AG08395 (cell line): ENCODE measurements at regions not wholly inside any gene's neighbourhood (a gene's known extent, or its start where the extent isn't known, plus 50 kb on each side); places are given as distances from the start of the nearest gene placed in this dataset.

ENCODE experiments used
- DNase-seq: peaks from one replicate; pipeline ENCODE4 v3.0.0; 2012; ENCODE audit warnings: mixed read lengths, low spot score

DNA sequence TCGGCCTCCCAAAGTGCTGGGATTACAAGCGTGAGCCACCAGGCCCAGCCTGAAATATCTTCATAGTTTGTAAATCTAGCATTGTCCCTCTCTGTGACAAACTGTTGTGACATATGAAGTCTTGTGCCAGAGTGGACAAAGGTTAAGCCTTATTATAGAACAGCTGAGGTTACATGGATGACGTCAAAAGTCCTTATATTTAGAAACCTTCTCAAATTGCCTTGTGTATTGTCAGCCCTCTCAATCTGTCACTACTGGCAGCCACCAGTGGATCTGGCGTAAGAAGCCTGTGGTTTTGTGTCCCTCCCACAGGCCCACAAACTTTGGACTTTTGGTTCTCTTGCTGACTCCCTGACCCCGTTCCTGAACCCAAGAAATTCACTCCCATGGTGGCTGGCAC is 79.4 kb upstream of the CCDC112 start:
- no peak for DNase-seq

DNA sequence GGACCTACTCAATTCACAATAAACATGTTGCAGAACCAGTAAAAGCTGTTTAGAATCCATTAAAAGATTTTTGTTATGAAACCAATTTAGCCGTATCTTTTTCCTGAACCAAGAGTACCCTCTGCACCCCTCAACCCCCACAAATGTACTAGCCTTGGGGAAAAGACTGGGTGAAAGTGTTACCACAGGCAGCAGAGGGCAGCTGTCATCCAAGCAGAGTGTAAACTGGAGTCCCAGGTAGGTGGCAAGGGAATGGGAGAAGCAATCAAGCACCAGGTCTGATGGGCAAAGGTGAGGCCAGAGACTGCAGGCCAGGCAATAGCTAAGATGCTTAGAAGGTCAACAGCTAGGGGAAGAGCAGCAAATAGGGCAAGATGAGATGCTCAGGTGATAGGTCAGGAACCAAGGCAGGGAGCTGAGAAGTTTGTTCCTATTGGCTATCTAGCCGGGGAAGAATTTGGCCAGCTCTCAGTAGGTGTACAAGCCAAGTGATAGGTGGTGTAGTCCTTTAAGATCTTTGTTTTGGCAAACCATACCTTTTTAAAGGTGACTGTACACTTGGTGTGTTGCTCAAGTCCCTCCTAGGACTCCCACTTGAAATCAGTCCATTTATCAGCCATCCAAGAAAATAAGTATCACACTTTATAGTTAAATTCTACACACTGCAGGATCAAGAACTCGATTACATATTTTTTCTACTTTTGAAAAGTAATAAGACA is 77.8 kb upstream of the CCDC112 start:
- DNase-seq, result no peak

DNA sequence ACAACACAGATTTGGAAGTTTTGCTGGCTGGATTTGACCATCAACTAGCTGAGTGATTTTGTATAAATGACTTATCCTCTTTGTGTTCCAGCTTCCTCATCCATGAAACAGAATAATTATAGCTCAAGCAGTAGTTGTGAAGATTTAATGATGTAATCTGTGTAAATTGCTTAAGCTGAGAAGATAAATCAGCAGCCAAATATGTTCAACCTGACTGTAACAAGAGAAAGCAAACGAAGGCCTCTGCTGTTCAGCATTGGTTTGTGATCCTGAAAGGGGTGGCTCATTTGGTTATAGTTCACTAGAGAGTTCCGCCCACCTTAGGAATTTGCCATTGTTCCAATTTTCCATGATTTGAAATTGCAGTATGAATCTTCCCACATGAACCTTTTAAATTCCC is 75.7 kb upstream of the CCDC112 start:
- peak; percentile 41 for DNase-seq

DNA sequence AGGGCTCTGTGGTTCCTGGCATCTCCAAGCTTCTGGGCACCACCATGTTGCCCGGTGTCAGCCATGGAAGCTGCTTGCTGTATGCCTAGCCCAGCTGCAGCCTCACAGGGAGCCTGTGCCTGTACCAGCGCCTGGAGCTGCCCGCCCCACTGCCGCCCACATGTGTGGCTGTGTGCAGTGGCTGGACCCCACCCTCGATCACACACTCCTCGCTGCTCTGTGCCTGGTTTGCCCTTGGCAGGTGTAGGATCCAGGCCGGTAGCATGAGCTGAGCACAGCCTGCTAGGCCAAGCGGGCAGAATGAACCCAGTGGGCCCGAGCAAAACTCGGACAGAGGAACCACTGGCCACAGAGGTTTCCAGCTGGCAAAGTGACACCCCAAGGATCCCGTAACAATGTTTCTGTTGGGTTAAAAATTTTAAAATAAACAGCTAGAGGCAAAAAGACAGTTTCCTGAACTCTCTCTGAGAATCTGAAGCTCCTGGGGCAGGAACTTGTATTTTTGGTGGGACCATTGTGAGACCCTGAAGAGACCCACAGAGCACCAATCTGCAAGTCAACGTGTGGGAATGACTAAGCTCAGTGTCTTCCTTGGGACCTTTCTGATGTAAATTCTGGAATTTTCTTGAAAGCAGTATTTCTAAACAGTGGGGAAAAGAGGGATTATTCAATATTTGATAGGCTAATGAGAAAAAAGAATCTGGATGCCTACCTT is 73.1 kb upstream of the CCDC112 start:
- no peak for DNase-seq

DNA sequence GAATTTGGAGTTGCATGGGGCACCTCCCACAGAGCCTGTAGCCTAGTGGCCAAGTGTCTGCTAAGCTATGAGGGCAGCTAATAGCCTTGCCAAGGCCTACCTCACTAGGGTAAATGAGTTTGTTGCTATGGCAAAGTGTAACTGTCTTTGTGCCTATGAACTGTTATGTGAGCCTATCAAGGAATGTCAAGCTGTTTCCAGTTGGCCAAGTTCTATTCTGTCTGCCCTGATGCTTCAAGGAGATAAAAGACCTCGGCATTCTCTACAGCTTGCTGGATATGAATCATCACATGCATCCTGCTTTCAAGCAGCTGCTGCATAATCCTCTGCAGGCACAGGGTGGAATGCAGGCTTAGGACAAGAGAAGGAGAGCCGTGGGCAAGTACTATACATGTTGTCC is 69.8 kb upstream of the CCDC112 start:
- peak; percentile 92 for DNase-seq

DNA sequence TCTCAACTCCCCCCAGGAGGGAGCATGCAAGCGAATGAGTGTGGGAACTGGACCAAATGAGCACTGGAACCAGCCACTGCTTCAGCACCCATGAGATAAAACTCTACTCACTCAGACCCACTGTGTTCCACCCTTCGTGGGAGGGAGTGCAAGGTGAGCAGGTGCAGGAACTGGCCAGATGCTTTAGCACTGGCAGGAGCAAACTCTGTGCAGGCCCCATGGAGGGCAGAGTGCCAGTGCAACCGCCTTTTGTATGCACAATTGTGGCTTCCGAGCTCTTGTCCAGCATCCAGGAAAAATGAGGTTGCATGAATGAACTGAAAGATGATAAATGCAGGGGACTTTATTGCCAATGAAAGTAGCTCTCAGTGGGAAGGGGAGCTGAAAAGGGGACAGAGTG is 67.4 kb upstream of the CCDC112 start:
- no peak for DNase-seq

DNA sequence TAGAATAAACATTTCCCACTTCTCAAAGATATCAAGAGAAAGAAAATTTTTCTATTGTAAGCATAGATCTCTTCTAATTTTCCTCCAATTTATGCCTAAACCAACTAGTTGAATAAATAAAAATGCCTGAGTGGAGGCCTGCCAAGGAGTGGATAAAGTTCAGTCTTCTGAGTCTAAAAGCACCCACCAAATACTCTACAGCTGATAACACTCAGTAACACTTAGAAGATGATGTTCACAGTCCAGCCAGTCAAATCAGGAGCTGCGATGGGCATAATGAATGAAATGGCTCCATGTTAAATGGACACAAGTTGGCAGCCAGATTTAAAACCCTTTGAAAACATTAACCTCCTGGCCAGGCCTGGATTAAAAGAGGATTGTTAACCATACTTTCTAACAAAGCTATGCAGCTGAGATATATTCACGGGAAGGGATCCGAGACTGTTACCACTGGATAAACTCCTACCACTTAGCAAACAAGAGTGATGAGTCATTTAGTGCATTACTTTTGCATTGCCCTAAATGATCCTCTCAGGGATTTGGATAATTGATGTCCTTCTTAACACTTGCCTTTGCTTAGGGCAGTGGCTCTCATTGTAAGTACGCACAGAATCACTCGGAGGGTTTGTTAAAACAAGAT is 63.7 kb upstream of the CCDC112 start:
- no peak for DNase-seq

DNA sequence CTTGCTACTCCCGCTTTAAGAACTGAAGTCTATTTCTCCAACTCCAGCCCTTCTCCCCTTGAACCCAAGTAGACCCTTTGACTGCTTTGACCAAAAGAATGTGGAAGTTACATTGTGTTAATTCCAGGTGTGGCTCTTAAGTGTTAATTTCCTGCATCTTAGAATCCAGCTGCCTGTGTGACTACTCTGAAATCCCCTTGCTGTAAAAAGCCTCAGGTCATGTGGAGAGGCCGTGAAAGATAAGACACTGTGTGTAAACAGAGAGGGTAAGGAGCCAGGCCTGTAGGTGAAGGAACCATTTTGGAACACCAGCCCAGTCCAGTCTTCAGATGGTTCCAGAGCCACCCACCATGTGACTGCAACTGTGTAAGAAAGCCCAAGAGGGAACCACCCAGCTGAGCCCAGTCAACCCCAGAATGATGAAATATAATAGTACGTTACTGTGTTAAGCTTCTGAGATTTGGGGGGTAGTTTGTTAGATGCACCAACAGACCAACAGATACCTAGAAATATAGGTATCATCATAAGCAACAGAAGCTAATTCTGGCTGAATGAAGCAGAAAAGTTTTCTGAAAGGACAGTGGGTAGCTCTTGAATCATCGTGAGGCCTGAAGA is 59.4 kb upstream of the CCDC112 start:
- DNase-seq, result no peak

DNA sequence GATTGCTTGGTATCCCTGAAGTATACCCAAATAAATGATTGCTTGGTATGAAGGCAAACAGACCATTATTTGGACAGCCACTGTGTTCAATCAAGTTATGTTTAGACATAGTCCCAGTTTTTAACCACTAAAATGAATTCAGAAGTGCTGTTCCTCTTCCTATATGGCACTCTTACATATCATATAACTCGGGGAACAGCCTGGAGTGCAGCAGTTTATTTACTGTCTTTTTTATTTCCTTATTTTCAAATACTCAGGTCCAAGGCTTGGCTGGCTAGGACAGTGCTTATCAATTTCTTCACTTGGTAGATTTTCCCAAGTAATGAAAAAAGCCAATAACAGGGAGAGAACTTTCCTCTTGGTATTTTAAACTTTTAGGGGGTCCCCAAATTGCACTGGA is 58.6 kb upstream of the CCDC112 start:
- no peak for DNase-seq

DNA sequence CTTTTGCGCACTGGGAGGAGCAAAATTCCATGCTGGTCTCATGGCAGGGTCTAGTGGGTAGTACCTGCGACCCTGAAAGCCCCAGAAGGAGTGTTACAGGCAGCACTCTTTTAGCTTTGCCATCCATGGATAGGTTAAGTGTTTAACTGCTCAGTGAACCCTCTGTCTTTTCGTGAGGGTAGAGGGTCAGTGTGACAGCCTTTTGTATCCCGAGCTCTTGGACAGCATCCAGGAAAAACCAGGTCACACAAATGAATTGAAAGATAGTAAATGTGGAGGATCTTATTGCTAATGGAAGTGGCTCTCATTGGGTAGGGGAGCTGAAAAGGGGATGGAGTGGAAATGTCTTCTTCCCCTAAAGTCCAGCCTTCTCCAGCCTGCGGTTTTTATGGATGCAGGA is 57.8 kb upstream of the CCDC112 start:
- DNase-seq, result no peak

DNA sequence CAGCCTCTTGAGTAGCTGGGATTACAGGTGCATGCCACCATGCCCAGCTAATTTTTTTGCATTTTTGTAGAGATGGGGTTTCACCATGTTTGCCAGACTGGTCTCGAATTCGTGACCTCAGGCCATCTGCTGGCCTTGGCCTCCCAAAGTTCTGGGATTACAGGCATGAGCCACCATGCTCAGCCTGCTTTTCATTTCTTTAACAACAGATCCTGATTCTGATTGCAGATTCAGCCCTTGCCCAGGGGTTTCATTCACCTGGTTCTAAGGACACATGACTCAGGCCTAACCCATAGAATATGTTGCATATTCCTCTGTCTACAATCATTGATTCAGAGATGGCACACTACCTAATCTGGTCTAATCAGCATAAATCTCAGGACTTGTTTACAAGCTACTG is 56.1 kb upstream of the CCDC112 start:
- DNase-seq, result no peak

DNA sequence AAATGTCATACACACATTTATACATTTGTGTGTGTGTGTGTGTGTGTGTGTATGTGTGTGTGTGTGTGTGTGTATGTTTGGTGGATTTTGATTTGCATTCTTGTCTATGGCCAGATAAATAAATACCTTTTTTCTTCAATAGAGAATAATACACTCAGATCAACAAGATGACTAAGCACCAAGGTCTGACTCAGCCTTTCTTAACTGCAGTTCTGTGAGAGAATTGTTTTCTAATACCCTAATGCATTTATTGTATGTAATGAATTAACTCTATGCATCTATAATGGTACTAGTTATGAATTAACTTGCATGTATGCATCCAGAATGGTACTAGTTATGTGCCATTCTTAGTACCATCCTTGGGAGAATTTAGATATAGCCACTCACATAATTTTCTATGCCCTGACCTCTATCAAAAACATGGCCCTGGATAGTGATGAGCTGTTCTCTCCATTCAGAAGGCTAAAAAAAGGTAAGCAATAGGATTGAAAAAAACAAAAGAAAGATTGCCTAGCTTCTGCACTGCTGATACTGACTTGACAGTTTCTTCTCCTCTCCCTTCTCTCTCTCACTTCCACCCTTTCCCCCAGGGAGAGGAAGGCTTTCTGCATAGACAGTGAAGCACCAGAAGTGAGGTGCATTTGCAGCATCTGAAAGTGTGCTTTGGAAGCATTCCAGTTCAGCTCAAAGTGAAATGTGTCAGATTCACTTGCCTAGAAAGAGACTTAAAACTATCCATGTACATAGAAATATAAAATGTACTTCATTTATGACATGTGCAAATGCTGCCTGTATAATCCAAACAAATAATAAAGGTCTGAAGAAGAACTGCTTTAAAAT is 55.1 kb upstream of the CCDC112 start:
- DNase-seq, result peak; percentile 51

DNA sequence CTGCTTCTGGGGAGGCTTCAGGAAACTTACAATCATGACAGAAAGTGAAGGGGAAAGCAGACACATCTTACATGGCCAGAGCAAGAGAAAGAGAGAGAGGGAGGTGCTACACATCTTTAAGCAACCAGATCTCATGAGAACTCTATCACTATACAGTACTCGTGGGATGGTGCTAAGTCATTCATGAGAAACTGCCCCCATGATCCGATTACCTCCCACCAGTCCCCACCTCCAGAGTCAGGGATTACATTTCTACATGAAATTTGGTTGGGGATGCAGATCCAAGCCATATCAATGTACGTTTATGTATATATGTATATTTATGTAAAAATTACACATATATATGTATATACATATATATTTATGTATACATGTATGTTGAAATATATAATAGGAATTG is 54.4 kb upstream of the CCDC112 start:
- DNase-seq, result no peak

DNA sequence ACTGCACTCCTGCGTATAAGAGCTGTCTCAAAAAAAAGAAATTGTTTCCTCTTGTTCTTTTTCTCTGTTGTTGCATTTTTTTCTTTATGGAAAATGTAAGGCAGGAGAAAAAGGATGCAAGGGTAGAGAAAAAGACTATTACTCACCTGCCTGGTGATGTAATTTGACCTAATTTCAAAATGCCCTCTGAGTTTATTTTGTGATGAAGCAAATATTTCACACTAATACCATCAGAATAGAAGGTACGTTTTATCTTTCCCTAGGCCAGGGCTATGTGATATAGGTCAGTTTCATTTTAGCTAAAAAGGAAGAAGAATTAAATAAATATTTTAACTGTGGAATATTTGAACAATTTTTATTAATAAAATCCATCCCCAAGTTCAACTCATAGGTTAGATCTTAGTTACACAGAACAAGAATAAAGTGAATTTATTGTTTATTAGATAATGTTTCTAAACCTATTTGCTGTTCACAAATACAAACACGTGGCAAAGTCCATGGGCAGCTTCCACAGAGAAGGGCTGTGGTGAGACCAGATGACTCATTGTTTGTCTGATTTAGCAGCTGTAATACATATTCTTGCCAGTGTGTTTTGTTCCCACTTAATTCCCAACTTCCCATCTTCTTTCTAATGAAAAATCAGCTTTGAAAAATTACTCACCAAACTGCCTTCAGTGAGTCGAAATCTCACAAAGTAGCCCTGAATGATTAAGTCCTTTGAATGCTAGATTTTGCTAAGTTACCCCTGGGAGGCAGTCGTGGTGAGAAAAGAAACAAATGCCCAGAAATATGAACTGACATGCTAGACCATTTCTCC is 52.8 kb upstream of the CCDC112 start:
- DNase-seq, result peak; percentile 85

DNA sequence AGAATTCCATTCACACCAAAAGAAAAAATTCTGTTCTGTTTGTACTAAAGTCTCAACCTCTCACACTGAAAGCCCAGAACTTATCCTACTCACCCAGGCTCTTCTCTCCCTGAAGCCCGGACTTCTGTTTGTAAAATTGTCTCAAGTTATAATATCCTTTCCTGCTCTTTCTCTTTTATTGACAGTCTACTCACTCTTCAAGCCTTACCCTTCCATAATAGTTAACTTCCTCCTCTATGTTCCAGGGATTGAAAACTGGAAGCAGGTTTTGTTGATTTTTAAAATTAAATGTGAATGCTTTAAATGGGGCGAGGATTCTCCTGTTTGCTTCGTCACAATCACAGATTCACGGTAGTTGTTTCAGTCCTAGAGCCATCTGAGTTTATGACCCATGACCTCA is 51.7 kb upstream of the CCDC112 start:
- no peak for DNase-seq
